Calu3 (cell line): ENCODE measurements at regions not wholly inside any gene's neighbourhood (a gene's known extent, or its start where the extent isn't known, plus 50 kb on each side); places are given as distances from the start of the nearest gene placed in this dataset.

Experiments
- BruUV-seq: library from RNA; stranded (reverse); fragments of 400-500 nt; replicated peaks from 2 replicates; lab custom pipeline; 2021; lab: Mats Ljungman, UMichigan
- CTCF ChIA-PET: fragments of 300-600 bp; sonication (Branson Sonifier 250); formaldehyde crosslinking; loops from one replicate; lab custom pipeline; 2022; ENCODE audit warnings: antibody characterized with exemption; lab: Charles Lee
- DNase-seq: peaks from one replicate; pipeline ENCODE4 v3.0.0; 2022
- H3K27ac Mint-ChIP-seq: one replicate; pipeline ENCODE4 v1.8.0; 2022; ENCODE audit warnings: mixed read lengths; ENCODE audit not compliant: unreplicated experiment
- H3K27me3 Mint-ChIP-seq: one replicate; pipeline ENCODE4 v1.8.0; 2022; ENCODE audit warnings: mixed read lengths; ENCODE audit not compliant: unreplicated experiment
- H3K36me3 Mint-ChIP-seq: one replicate; pipeline ENCODE4 v1.8.0; 2022; ENCODE audit warnings: mild to moderate bottlenecking, moderate library complexity, mixed read lengths; ENCODE audit not compliant: insufficient read depth, unreplicated experiment
- H3K4me1 Mint-ChIP-seq: one replicate; pipeline ENCODE4 v1.8.0; 2022; ENCODE audit warnings: mild to moderate bottlenecking, low read depth, mixed read lengths; ENCODE audit not compliant: unreplicated experiment
- H3K4me3 Mint-ChIP-seq: one replicate; pipeline ENCODE4 v1.8.0; 2022; ENCODE audit warnings: mild to moderate bottlenecking, low read depth, moderate library complexity, mixed read lengths; ENCODE audit not compliant: unreplicated experiment
- H3K9me3 Mint-ChIP-seq: one replicate; pipeline ENCODE4 v1.8.0; 2022; ENCODE audit warnings: low read depth, mixed read lengths; ENCODE audit not compliant: unreplicated experiment
- CTCF ChIP-seq: fragments of 200-600 bp; IDR thresholded peaks from one replicate; pipeline ENCODE4 v1.8.0; 2022; ENCODE audit warnings: antibody characterized with exemption; ENCODE audit not compliant: unreplicated experiment
- intact Hi-C: fragments of 100-400 bp; cut with micrococcal nuclease; formaldehyde crosslinking; loops from one replicate; pipeline ENCODE4 v1.10.0; 2022; ENCODE audit not compliant: unreplicated experiment

- no peak for TF ChIP-seq CTCF
- Mint-ChIP-seq H3K27ac (no peak overlapping the region), H3K4me1 (no peaks in the 10 kb centered on the region), H3K4me3 (no peak overlapping the region), H3K27me3 (no peaks in the 10 kb centered on the region), H3K9me3 (no peaks in the 10 kb centered on the region), H3K36me3 (no peaks in the 10 kb centered on the region)
- CTCF ChIA-PET, result no interaction called here
- no peak for DNase-seq
- intact Hi-C loops, result no loop called here
- no TSS peak for BruUV-seq
These were observed 437.8 kb upstream of the PROX1 start for GRCh38 chr1:213549982-213550381.

- Mint-ChIP-seq H3K36me3 (no peaks in the 10 kb centered on the region), H3K27ac (no peak overlapping the region), H3K4me3 (no peak overlapping the region), H3K27me3 (peaks cover 2% of the 10 kb centered on the region), H3K9me3 (no peaks in the 10 kb centered on the region), H3K4me1 (no peaks in the 10 kb centered on the region)
- CTCF ChIA-PET, result no interaction called here
- TF ChIP-seq CTCF, result no peak
- intact Hi-C loops, result no loop called here
- DNase-seq, result no peak
- BruUV-seq, result no TSS peak
These were observed 437.0 kb upstream of the PROX1 start for GRCh38 chr1:213550804-213551203.

- intact Hi-C loops, result no loop called here
- CTCF ChIA-PET, result no interaction called here
- H3K36me3 Mint-ChIP-seq, result no peaks in the 10 kb centered on the region
- H3K4me3 Mint-ChIP-seq, result no peak overlapping the region
- no peak overlapping the region for H3K27ac Mint-ChIP-seq
- no peaks in the 10 kb centered on the region for H3K4me1 Mint-ChIP-seq
- no peak for TF ChIP-seq CTCF
- BruUV-seq, result no TSS peak
- H3K27me3 Mint-ChIP-seq, result peaks cover 14% of the 10 kb centered on the region
- DNase-seq, result no peak
- H3K9me3 Mint-ChIP-seq, result no peaks in the 10 kb centered on the region
These were observed 435.7 kb upstream of the PROX1 start for GRCh38 chr1:213552045-213552444.

GRCh38 chr1:213560226-213560625, 427.5 kb upstream of the PROX1 start:
- no TSS peak for BruUV-seq
- no peaks in the 10 kb centered on the region for H3K4me1 Mint-ChIP-seq
- CTCF ChIA-PET, result no interaction called here
- no peak overlapping the region for H3K4me3 Mint-ChIP-seq
- no peaks in the 10 kb centered on the region for H3K36me3 Mint-ChIP-seq
- no peak for DNase-seq
- no peak for TF ChIP-seq CTCF
- H3K9me3 Mint-ChIP-seq, result no peaks in the 10 kb centered on the region
- H3K27ac Mint-ChIP-seq, result no peak overlapping the region
- intact Hi-C loops, result loop anchor here (5.0 to 10.0 kb wide), 3 partner anchors 188 to 438 kb away; no protein-coding TSS in a partner anchor
- H3K27me3 Mint-ChIP-seq, result peaks cover 17% of the 10 kb centered on the region
